Urothelium cell line (cell line): ENCODE measurements at regions not wholly inside any gene's neighbourhood (a gene's known extent, or its start where the extent isn't known, plus 50 kb on each side); places are given as distances from the start of the nearest gene placed in this dataset.

Experiments
- DNase-seq: peaks from one replicate; pipeline ENCODE4 v3.0.0; 2011; ENCODE audit warnings: low spot score, mixed read lengths
- FAIRE-seq: peaks from 2 replicates; lab custom pipeline; 2011; peaks lifted over from hg19 to GRCh38; lab: Jason Lieb, UNC

DNA sequence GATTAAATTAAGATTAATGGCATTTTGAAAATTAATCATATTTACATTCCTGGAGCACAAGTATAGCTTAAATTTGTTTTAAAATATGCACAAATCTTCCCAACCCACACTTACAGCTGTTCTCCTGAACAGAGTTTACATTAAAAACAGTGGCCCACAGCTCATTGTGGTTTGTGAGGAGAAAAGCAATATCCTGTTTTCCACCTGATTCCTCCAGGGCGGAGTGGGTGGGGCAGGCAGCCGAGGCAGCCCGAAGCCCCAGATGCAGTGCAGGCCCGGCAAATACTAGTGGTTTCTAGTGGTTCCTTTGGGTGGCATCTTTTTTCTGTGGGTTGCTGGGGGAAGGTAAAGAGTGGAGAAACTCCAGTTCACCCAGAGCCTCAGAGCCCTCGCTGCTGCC, 280.8 kb downstream of the ARHGAP12 start:
- no peak for DNase-seq
- no peak for FAIRE-seq

DNA sequence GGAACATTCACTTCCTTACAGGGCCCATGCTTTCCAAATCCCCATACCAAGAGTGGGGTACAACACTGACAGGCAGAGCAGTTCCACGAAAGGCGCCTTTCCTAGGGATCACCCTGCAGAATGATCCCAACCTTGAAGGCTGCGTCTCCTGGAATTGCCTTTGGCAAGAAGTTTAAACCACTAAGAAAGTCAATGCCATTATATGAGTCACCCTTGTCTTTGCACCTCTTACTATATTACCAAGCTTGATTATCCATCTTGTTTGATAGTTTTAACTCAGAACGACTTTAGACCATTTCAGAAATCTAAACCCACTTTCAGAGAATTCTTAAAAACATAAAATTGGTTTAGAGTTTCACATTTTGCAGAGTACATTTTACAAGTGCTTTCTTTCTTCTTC, 282.1 kb downstream of the ARHGAP12 start:
- no peak for DNase-seq
- no peak for FAIRE-seq

- peak; percentile 46 for DNase-seq
- no peak for FAIRE-seq
Measured at GRCh38 chr10:31645786-31646185, 282.8 kb downstream of the ARHGAP12 start.

- DNase-seq (no peak), FAIRE-seq (no peak)
Measured at GRCh38 chr10:31644931-31645633, 283.5 kb downstream of the ARHGAP12 start.

- no peak for FAIRE-seq
- DNase-seq, result no peak
Measured at GRCh38 chr10:31642281-31642680, 286.4 kb downstream of the ARHGAP12 start.

DNA sequence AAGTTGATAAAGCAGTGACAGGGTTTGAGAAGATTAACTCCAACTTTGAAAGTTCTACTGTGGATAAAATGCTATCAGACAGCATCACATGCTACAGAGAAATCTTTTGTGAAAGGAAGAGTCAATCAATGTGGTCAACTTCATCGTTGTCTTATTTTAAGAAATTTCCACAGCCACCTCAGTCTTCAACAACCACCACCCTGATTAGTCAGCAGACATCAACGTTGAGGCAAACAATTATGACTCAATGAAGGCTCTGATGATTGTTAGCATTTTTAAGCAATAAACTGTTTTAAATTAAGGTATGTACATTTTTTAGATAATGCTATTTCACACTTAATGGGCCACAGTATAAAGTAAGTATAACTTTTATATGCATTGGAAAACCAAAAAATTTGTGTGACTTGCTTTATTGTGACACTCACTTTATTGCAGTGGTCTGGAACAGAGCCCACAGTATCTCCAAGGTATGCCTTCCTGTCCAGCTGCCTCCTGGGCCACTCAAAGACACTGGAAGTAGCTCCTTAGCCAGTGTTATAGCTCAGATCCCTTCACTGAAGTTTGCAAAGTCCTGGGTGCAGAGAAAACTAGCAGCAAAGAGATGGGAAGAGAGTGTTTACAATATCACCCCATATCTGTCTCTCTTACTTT, 293.1 kb downstream of the ARHGAP12 start:
- FAIRE-seq (no peak), DNase-seq (no peak)

DNA sequence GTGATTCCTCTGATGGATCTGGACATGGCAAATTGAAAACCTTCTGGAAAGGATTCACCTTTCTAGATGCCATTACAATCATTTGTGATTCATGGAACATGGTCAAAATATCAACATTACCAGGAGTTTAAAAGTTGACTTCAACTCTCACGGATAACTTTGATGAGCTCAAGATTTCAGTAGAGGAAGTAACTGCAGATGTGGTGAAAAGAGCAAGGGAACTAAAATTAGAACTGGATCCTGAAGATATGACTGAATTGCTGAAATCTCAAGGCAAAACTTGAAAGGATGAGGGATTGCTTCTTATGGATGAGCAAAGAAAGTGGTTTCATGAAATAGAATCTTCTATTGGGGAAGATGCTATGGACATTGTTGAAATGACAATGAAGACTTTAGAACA, 293.6 kb downstream of the ARHGAP12 start:
- DNase-seq, result no peak
- no peak for FAIRE-seq

- FAIRE-seq (no peak), DNase-seq (no peak)
Measured at GRCh38 chr10:31630861-31631567, 297.6 kb downstream of the ARHGAP12 start.

- DNase-seq (no peak), FAIRE-seq (no peak)
Measured at GRCh38 chr10:31625566-31625965, 303.1 kb downstream of the ARHGAP12 start.

- DNase-seq, result no peak
- no peak for FAIRE-seq
Measured at GRCh38 chr10:31624611-31625010, 304.0 kb downstream of the ARHGAP12 start.

DNA sequence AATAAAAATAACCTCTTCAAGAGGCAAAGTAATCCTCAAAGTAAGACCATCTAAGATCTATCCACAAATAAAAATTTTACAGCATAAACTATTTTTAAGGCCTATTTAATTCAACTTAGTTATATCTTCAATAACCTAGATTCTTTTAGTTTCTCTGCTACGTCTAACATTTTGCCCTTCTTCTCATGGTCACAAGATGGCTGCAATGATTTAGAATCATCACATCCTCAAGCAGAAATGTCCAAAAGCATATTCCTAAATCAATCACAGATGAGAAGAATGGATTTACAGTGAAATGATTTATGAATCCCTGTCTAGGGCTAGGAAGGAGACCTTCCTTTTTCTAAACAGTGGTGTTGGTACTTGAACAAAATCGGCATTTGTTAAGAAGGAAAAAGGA, 304.7 kb downstream of the ARHGAP12 start:
- DNase-seq (no peak), FAIRE-seq (no peak)

GRCh38 chr10:31623466-31623865, 304.4 kb downstream of the ZEB1 start:
- FAIRE-seq (no peak), DNase-seq (no peak)

- no peak for DNase-seq
- FAIRE-seq, result no peak
Measured at GRCh38 chr10:31622978-31623377, 304.0 kb downstream of the ZEB1 start.

DNA sequence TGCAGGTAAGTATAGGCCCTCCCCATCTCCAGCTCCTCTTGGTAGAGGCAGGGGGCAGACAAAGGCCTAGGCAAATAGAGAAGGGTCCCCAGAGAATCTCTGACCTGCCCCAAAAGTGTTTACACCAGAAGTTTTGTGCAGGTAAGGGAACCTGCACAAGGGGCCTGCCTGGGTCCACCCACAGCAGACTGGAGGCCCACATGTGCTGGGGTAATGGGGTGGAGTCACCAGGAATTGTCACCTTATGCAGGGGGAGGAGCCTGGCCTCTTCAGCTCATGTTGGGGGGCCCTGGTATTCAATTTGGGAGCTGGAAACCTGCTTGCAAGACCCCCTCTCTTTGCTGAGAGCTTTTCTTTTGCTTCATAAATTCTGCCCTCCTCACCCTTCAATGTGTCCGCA, 302.7 kb downstream of the ZEB1 start:
- DNase-seq, result no peak
- no peak for FAIRE-seq

GRCh38 chr10:31620226-31621151, 301.5 kb downstream of the ZEB1 start:
- DNase-seq (peak; percentile 53), FAIRE-seq (no peak)

DNA sequence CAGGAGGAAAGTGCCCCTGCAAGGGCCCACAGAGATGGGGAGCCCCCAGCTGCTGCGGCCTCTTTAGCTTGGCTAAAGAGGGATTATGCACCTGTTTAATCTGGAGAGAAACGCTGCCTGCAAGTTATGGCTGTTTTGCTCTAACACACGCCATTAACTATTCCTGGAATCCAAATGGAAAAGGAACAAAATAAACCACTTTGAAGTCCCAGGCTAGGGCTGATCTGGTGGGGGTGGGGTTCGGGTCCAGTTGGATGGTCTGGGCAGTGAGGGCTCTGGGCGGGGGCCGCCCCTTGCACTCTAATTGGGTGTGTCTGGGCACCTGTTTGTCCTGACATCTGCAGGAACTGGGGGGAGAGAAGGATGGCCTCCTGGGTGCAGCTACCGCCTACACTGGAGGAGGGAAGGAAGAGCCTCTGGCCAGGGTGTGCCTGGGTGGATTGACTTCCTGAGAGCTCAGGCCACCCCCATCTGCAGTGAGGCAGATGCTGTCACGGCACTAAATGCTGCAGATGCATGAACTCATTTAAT, 300.6 kb downstream of the ZEB1 start:
- no peak for FAIRE-seq
- DNase-seq, result no peak

DNA sequence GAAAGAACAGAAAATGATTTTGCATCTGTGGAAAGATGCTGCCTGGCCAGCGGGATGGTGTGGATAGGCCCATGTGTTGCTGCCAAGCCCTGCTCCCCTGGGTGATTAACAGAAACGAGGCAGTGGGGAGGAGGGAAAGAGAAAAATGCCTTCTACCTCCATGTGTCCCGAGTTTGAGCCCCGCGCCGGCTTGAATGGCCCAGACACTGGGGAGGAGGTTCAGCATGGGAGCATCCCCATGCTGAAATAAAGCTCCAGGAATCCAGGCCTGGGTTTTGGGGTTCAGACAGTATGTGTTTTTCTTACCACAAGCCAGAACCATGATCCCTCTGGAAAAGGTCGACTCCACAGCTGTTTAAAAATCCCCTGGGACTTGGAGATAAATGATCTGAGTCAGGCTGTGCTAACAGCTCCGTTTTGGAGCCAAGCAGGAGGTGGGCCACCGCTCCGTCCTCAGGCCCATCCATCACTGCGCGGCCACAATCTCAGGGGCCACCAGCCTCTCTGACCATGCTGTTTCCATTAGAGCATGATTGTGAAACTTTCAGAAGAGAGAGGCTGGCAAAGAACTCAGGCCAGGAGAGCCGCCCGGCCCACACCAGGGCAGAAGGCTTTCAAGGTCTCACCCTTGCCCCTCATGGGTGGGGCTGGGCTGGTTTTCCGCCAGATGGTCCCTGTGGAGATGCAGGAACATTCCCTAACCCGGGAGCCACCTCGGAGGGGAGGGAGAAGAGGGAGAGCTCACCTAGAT, 299.7 kb downstream of the ZEB1 start:
- no peak for FAIRE-seq
- DNase-seq, result no peak

DNA sequence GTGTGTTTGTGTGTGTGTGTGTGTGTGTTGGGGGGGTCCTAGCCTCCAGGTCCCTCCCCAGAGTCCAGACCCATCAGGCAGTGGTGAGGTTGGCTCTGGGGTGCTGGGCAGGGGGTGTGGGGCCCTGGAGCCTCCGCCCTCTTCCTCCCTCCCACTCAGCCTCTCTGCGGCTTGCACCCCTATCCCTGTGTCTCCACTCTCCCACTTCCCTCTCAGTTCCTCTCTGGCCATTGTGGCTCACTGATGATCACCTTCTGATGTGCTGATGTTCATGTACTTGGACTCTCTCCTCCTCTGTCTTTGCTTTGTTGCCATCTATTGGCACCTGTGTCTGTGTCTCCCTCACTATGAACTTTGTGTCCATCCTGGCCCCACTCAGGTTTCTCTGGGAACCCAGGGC, 298.7 kb downstream of the ZEB1 start:
- FAIRE-seq (no peak), DNase-seq (no peak)

- DNase-seq (no peak), FAIRE-seq (no peak)
Measured at GRCh38 chr10:31617133-31617532, 298.1 kb downstream of the ZEB1 start.

GRCh38 chr10:31615129-31615528, 296.1 kb downstream of the ZEB1 start:
- FAIRE-seq (no peak), DNase-seq (no peak)
